Activated T-helper 17 cell treated with anti-CD3 and anti-CD28 coated beads, Interleukin-2, amount 50 U/mL, for 72 hours (primary cell): ENCODE measurements at regions not wholly inside any gene's neighbourhood (a gene's known extent, or its start where the extent isn't known, plus 50 kb on each side); places are given as distances from the start of the nearest gene placed in this dataset.

Experiments
- ATAC-seq: fragments of 150-1000 bp; cut with Tn5 transposase; replicated peaks from 2 replicates; pipeline ENCODE4 v1.10.0; 2021; ENCODE audit warnings: mild to moderate bottlenecking, moderate library complexity
- H3K27ac Mint-ChIP-seq: one replicate; pipeline ENCODE4 v1.8.0; 2022; ENCODE audit warnings: mixed read lengths
- H3K27me3 Mint-ChIP-seq: one replicate; pipeline ENCODE4 v1.8.0; 2022; ENCODE audit warnings: mixed read lengths
- H3K36me3 Mint-ChIP-seq: one replicate; pipeline ENCODE4 v1.8.0; 2022; ENCODE audit warnings: low read depth, mild to moderate bottlenecking, mixed read lengths
- H3K4me1 Mint-ChIP-seq: one replicate; pipeline ENCODE4 v1.8.0; 2022; ENCODE audit warnings: mixed read lengths
- H3K4me3 Mint-ChIP-seq: one replicate; pipeline ENCODE4 v1.8.0; 2022; ENCODE audit warnings: mild to moderate bottlenecking, mixed read lengths
- H3K9me3 Mint-ChIP-seq: one replicate; pipeline ENCODE4 v1.8.0; 2022; ENCODE audit warnings: mixed read lengths

DNA sequence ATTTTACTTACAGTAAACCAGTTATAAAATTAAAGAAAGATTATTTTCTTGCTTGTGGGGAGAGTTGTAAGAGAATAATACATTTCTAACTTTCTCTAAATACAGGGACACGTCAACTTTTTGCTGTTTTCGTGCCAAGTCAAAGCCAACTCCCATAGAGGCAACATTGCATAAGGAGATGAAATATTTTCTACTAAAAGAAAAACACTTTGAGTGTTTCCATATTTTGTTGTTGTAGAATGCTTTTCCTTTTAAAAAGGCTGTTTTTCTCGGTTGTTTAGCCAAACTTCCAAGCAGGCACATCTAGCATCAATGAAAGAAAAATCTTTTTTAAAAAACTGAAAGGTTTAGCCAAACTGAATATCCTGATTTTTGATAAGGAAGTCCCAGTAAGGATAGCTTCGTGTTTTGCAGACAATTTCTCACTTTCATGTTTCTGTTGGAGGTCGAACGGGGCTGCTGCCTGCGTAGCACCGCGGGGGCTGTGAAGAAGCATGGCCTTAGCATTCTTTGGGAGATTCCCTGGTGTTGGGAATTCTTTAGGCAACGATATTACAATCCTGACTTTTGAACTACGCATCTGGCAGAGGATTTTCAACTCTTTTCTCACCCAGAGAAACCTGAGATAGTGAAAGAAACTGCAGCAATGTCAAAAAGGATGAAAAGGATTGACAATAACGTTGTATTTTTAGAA is 108.1 kb upstream of the FBXL7 start:
- no peaks in the 10 kb centered on the region for H3K27me3 Mint-ChIP-seq
- no peak overlapping the region for H3K4me3 Mint-ChIP-seq
- no peak overlapping the region for H3K27ac Mint-ChIP-seq
- H3K4me1 Mint-ChIP-seq: no peaks in the 10 kb centered on the region
- H3K9me3 Mint-ChIP-seq: peaks cover 5% of the 10 kb centered on the region
- no peaks in the 10 kb centered on the region for H3K36me3 Mint-ChIP-seq
- no peak for ATAC-seq

DNA sequence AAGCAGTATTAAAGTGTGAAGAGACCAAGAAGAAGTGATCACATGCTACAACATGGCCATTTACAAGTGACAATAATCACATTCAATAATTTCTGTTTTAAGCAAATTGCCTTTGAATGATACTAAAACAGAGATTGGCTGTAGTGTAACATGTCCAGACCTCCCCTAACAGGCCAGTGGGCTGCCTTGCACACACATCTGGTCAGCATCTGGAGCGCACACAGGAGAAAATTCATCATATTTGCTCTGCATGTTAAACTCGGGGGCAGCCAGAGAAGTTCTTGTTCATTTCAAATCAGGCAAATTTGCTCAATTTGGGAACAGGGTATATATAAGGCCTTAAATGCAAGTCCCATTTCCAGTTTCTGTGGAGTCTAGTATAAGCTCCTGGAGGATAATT is 111.1 kb upstream of the FBXL7 start:
- Mint-ChIP-seq H3K4me3 (no peak overlapping the region), H3K36me3 (no peaks in the 10 kb centered on the region), H3K27ac (no peak overlapping the region), H3K4me1 (no peaks in the 10 kb centered on the region), H3K9me3 (peaks cover 5% of the 10 kb centered on the region), H3K27me3 (no peaks in the 10 kb centered on the region)
- no peak for ATAC-seq

DNA sequence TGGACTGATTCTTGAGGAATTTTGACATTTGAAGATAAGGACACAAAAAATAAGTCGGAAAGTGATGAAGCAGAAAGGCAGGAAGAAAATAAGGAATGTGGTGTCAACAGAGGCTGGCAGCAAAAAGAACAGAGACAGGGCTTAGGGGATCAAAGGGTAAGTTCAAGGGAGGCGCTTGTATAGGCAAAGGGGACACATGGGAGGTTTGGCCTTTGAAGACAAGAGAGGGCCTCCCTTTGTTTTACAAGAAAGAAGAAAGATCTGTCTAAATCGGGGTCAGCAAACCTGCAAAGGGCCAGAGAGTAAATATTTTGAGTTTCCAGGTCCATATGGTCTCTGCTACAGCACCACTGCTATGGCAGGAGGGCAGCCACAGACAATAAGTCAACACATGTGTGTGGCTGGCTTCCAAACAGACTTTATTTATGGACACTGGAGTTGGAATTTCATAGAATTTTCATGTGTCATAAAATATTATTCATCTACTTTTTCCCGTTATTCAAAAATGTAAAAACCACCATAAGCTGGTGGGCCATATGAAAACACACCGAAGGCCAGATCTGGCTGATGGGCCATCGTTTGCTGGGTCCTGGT is 112.0 kb upstream of the FBXL7 start:
- Mint-ChIP-seq H3K4me3 (no peak overlapping the region), H3K36me3 (no peaks in the 10 kb centered on the region), H3K9me3 (peaks cover 5% of the 10 kb centered on the region), H3K4me1 (no peaks in the 10 kb centered on the region), H3K27me3 (no peaks in the 10 kb centered on the region), H3K27ac (no peak overlapping the region)
- ATAC-seq: no peak

DNA sequence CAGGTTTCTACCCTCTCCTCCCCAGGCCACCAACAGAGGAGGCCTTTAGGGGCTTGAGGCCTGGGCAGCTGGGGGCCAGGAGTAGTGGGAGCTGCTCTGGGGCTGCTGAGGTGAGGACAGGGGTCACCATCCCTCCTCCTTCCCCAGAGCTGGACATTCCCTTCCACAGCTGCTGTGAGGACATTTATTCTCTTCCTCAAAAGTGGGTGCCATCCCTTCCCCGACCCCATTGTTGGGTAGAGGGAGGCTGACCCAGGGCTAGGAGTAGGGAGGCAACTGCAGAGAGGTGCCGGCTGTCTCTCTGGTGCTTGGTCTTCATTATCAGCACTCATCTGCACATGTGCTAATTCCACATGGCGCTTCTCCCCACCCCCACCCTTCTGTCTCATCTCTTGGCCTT is 113.9 kb upstream of the FBXL7 start:
- Mint-ChIP-seq H3K36me3 (no peaks in the 10 kb centered on the region), H3K9me3 (peaks cover 5% of the 10 kb centered on the region), H3K4me3 (no peak overlapping the region), H3K4me1 (no peaks in the 10 kb centered on the region), H3K27ac (no peak overlapping the region), H3K27me3 (no peaks in the 10 kb centered on the region)
- no peak for ATAC-seq

DNA sequence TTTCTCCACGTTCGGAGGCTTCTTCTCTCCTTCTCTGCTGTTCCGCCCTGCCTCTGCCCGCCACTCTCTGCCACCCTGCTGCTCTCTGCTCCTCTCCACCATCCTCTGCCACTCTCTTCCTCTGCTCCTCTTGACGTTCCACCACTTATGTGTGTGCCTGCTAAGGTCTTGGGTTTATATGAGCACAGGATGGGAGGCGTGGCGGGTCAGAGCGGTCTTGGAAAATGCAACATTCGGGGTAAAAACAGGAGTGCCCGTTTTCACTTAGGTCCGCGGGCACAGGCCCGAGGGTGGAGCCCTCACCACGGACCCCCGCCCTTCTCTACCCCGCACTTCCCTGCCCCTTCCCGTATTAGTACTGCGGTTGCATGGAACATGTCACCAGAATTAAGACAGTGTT is 114.4 kb upstream of the FBXL7 start:
- Mint-ChIP-seq H3K4me1 (no peaks in the 10 kb centered on the region), H3K4me3 (no peak overlapping the region), H3K27ac (no peak overlapping the region), H3K36me3 (no peaks in the 10 kb centered on the region), H3K9me3 (peaks cover 5% of the 10 kb centered on the region), H3K27me3 (no peaks in the 10 kb centered on the region)
- ATAC-seq: no peak

DNA sequence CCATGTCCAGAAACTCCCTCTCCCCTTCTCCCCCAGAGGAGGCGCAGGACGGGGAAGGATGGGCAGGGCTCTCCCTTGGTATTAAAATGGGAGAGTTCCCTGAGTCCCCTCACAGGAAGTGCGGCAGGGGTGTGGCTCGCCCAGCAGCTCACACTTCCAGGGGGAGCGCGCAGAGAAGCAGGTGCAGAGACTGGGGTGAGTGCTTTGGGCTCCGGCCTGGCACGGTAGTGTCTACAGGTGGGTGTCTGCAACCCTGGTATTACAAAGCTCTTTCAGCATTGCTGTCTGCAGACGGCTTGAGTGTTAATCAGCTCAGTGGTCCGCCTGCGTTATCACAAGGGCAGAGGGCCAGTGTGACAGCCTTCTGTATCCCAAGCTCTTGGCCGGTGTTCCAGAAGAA is 114.9 kb upstream of the FBXL7 start:
- Mint-ChIP-seq H3K4me1 (no peaks in the 10 kb centered on the region), H3K9me3 (peaks cover 5% of the 10 kb centered on the region), H3K27ac (no peak overlapping the region), H3K4me3 (no peak overlapping the region), H3K36me3 (no peaks in the 10 kb centered on the region), H3K27me3 (no peaks in the 10 kb centered on the region)
- ATAC-seq: no peak

DNA sequence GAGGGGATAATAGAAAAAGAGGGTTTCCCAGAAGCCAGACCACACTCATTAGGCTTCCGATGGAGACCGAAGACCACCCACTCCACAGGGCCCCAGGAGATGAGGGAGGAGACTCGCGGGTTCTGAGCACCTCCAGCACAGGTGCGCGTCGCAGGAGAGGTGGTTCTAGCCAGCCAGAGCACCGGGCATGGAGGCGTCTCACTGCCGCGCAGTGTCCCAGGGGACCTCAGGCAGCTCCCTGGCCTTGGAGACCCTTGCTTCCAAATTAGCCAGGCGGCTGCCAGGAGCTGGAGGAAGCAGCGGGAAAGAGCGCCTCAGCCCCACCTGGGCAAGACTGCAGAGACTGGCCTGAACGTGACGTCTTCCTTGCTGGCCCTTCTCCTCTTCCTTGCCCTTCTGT is 115.4 kb upstream of the FBXL7 start:
- no peak overlapping the region for H3K4me3 Mint-ChIP-seq
- no peaks in the 10 kb centered on the region for H3K27me3 Mint-ChIP-seq
- H3K4me1 Mint-ChIP-seq: no peaks in the 10 kb centered on the region
- no peaks in the 10 kb centered on the region for H3K36me3 Mint-ChIP-seq
- peaks cover 5% of the 10 kb centered on the region for H3K9me3 Mint-ChIP-seq
- H3K27ac Mint-ChIP-seq: no peak overlapping the region
- no peak for ATAC-seq

DNA sequence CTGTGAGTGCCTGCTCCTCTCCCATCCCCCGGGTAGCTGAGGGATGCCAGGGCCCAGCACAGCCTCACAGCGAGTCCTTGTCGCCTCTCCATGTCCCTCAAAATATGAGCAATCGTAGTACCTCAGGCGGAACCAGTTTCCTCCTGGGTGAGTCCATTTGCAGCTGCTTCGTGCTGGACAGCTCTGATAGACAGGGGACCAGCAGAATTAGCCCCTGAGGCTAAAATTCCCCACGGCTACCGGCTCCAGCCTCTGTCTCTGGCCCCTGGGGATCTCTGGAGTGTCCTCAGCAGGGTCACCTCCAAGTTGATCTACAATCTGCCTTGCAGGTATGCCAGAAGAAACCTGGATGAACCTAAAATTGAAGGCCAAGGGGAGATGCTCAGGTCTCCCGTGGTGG is 115.8 kb upstream of the FBXL7 start:
- ATAC-seq: no peak
- no peak overlapping the region for H3K27ac Mint-ChIP-seq
- peaks cover 7% of the 10 kb centered on the region for H3K9me3 Mint-ChIP-seq
- H3K27me3 Mint-ChIP-seq: no peaks in the 10 kb centered on the region
- H3K4me3 Mint-ChIP-seq: no peak overlapping the region
- no peaks in the 10 kb centered on the region for H3K4me1 Mint-ChIP-seq
- H3K36me3 Mint-ChIP-seq: no peaks in the 10 kb centered on the region

DNA sequence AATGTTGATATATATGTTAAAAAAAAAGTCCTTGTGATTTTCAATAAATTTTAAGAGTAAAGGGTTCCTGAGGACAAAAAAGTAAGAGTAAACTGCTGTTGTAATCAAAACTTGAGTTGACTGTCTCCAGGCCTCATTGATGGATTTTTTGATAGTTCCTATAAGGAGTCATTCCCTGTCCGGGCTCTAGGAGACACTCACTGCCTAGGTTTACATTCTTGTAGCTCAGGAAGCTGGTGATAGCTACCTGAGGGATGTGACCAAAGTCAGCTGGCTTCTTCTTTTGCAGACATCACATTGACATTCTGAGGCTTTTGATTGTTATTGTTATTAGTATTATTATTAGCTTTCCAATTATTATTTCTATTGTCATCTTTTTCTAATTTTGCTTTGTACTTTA is 116.5 kb upstream of the FBXL7 start:
- Mint-ChIP-seq H3K9me3 (peaks cover 14% of the 10 kb centered on the region), H3K27me3 (no peaks in the 10 kb centered on the region), H3K27ac (no peak overlapping the region), H3K4me1 (no peaks in the 10 kb centered on the region), H3K4me3 (no peak overlapping the region), H3K36me3 (no peaks in the 10 kb centered on the region)
- no peak for ATAC-seq

DNA sequence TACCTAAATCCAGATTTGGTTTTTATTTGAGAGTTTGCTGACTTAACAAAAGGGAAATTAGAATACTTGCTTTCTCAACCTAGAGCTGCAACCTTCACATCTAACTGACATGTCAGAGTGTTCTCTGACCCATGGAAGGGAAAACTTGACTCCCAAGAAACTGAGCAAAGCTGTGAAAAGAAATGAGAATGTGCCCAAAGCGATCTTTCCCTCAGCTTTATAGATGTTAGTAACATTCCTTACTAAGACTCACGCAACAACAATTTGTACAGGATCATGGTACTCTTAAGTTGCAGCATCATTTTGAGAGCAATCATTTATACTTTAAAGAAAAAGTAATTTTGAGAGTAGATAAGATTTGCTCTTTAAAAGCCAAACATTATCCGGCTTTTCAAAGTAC is 117.0 kb upstream of the FBXL7 start:
- Mint-ChIP-seq H3K27me3 (no peaks in the 10 kb centered on the region), H3K4me1 (no peaks in the 10 kb centered on the region), H3K4me3 (no peak overlapping the region), H3K27ac (no peak overlapping the region), H3K9me3 (peaks cover 17% of the 10 kb centered on the region), H3K36me3 (no peaks in the 10 kb centered on the region)
- no peak for ATAC-seq

DNA sequence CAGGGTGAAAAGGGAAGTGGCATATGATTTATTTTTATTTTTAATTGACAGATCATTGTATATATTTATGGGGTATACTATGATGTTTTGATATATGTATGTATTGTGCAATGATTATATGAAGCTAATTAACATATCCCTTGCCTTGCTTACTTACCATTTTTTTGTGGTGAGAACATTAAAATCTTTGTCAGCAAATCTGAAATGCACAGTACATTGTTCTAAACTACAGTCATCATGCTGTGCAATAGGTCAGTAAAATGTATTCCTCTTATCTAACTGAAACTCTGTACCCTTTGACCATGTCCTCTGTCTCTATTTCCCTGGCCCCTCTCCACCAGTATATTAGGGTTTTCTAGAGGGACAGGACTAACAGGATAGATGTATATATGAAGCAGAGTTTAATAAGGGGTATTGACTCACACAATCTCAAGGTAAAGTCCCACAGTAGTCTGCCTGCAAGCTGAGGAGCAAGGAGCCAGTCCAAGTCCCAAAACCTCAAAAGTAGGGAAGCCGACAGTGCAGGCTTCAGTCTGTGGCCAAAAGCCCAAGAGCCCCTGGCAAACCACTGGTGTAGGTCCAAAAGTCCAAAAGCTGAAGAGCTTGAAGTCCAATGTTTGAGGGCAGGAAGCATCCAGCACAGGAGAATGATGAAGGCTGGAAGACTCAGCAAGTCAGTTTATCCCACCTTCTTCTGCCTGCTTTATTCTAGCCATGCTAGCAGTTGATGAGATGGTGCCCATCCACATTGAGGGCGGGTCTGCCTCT is 122.2 kb upstream of the FBXL7 start:
- peaks cover 15% of the 10 kb centered on the region for H3K9me3 Mint-ChIP-seq
- no peak overlapping the region for H3K27ac Mint-ChIP-seq
- no peaks in the 10 kb centered on the region for H3K36me3 Mint-ChIP-seq
- ATAC-seq: no peak
- no peaks in the 10 kb centered on the region for H3K27me3 Mint-ChIP-seq
- no peaks in the 10 kb centered on the region for H3K4me1 Mint-ChIP-seq
- no peak overlapping the region for H3K4me3 Mint-ChIP-seq

DNA sequence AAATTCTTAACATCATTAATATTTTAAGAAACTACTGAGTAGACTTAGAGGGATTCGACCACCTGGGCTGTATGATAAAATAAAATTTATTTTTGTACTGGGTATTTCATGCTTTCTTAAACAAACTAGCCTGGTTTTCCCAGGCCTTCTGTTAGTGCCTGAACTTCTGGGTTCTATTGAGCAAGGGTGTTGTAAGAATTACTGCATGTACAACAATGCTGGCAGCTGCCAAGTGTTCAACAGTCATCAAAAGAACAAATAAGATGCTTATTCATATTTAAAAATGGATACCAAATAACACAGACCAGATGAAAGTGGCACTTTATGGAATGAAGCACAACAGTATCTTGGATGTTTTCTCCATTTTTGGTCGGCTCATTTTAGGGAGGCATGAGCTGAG is 123.2 kb upstream of the FBXL7 start:
- H3K27ac Mint-ChIP-seq: no peak overlapping the region
- ATAC-seq: no peak
- H3K27me3 Mint-ChIP-seq: no peaks in the 10 kb centered on the region
- H3K4me1 Mint-ChIP-seq: no peaks in the 10 kb centered on the region
- peaks cover 15% of the 10 kb centered on the region for H3K9me3 Mint-ChIP-seq
- no peak overlapping the region for H3K4me3 Mint-ChIP-seq
- H3K36me3 Mint-ChIP-seq: no peaks in the 10 kb centered on the region

DNA sequence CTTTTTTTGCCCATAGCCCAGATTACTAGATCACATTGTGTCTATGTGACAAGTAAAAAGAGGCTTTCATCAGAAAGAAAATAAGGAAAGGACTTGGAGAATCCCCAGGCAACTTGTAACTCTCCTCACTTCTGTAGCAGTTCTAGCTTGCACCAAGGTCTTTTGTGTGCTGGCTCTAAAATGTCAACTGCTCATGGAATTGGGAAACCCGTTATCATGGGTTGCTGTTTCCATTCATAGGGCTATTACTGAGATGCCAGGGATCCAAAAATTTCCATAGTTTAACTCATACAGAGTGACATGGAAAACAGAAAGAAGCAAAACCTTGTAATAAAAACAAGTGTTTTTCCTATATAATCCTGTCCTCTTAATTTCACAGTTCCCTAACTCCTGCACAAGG is 123.9 kb upstream of the FBXL7 start:
- Mint-ChIP-seq H3K4me3 (no peak overlapping the region), H3K9me3 (peaks cover 15% of the 10 kb centered on the region), H3K4me1 (no peaks in the 10 kb centered on the region), H3K27ac (no peak overlapping the region), H3K27me3 (no peaks in the 10 kb centered on the region), H3K36me3 (no peaks in the 10 kb centered on the region)
- no peak for ATAC-seq

DNA sequence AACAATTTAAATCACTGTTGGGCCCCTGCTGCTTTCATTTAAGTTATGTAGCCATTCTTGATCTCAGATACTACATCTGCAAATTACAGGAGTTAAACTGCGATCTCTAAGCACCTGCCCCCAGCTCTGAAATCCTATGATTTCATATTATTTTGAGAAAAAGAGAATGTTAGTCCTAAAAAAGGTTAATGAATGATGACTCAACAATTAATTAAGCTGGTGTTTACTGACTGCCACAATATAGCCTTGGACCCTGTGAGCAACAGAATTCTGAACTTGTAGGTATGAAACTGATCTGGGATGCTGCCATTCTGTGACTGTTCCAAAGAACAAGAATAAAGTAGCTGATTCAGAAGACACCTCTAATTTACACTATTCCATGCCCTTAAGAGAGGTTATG is 124.4 kb upstream of the FBXL7 start:
- no peak for ATAC-seq
- Mint-ChIP-seq H3K4me1 (no peaks in the 10 kb centered on the region), H3K4me3 (no peak overlapping the region), H3K36me3 (no peaks in the 10 kb centered on the region), H3K27ac (no peak overlapping the region), H3K9me3 (peaks cover 15% of the 10 kb centered on the region), H3K27me3 (no peaks in the 10 kb centered on the region)

DNA sequence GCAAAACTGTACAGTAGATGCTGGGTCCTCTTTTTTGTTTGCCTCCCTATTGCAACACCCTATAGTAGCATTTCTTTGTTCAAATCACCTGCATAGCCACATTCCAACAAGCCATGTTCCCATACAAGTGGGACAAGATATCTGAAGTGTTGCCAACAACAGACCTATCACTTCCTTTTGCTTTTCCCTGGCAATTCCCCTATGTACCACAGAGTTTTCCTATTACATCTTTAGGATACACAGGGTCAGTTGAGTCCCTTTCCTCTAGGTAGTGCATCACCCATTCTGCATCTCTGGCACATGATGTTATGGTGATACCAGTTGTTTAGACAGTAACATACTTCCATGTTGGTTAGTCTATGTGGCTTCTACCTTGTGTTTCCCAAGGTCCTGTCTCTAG is 125.1 kb upstream of the FBXL7 start:
- H3K36me3 Mint-ChIP-seq: no peaks in the 10 kb centered on the region
- H3K4me1 Mint-ChIP-seq: no peaks in the 10 kb centered on the region
- no peak overlapping the region for H3K27ac Mint-ChIP-seq
- no peak for ATAC-seq
- no peaks in the 10 kb centered on the region for H3K27me3 Mint-ChIP-seq
- H3K4me3 Mint-ChIP-seq: no peak overlapping the region
- peaks cover 15% of the 10 kb centered on the region for H3K9me3 Mint-ChIP-seq
